GM23338 (cell line): ENCODE measurements at regions not wholly inside any gene's neighbourhood (a gene's known extent, or its start where the extent isn't known, plus 50 kb on each side); places are given as distances from the start of the nearest gene placed in this dataset.

ENCODE experiments used
- ATAC-seq: fragments of 200-7000 bp; cut with Tn5 transposase; 3 replicates; pipeline ENCODE4 v1.9.1; 2020
- DNase-seq: peaks from one replicate; pipeline ENCODE4 v3.0.0-alpha.2; 2015; ENCODE audit warnings: low spot score
- H2AFZ ChIP-seq: fragments of 200-600 bp; sonication (generic); 2 replicates; pipeline ENCODE4 v1.8.0; 2016; ENCODE audit warnings: antibody characterized with exemption, mild to moderate bottlenecking, moderate library complexity
- H3F3A ChIP-seq: fragments of 200-600 bp; sonication (generic); replicated peaks from 2 replicates; pipeline ENCODE4 v1.8.0; 2017; ENCODE audit warnings: antibody characterized with exemption, mixed run types, low read depth
- H3K27ac ChIP-seq: fragments of 200-600 bp; sonication (generic); 2 replicates; pipeline ENCODE4 v1.6.1; 2016; ENCODE audit warnings: low read depth
- H3K27me3 ChIP-seq: fragments of 200-600 bp; sonication (generic); 2 replicates; pipeline ENCODE4 v1.8.0; 2016; ENCODE audit warnings: mild to moderate bottlenecking, mixed run types, moderate library complexity; ENCODE audit not compliant: insufficient read depth
- H3K36me3 ChIP-seq: fragments of 200-600 bp; sonication (generic); 2 replicates; pipeline ENCODE4 v1.8.0; 2016; ENCODE audit warnings: mild to moderate bottlenecking; ENCODE audit not compliant: insufficient read depth
- H3K4me1 ChIP-seq: fragments of 200-600 bp; sonication (generic); 2 replicates; pipeline ENCODE4 v1.8.0; 2016; ENCODE audit warnings: mild to moderate bottlenecking, moderate library complexity; ENCODE audit not compliant: insufficient read depth
- H3K4me2 ChIP-seq: fragments of 200-600 bp; sonication (generic); 2 replicates; pipeline ENCODE4 v1.7.1; 2017; ENCODE audit warnings: mixed run types
- H3K4me3 ChIP-seq: fragments of 200-600 bp; sonication (generic); 2 replicates; pipeline ENCODE4 v1.6.1; 2016; ENCODE audit warnings: mixed run types
- H3K79me2 ChIP-seq: fragments of 200-600 bp; sonication (generic); replicated peaks from 2 replicates; pipeline ENCODE4 v1.8.0; 2017; ENCODE audit warnings: mild to moderate bottlenecking; ENCODE audit not compliant: insufficient read depth
- H3K9me2 ChIP-seq: fragments of 200-600 bp; sonication (generic); 2 replicates; pipeline ENCODE4 v1.8.0; 2017; ENCODE audit not compliant: insufficient read depth
- H4K20me1 ChIP-seq: fragments of 200-600 bp; sonication (generic); replicated peaks from 2 replicates; pipeline ENCODE4 v1.8.0; 2017; ENCODE audit warnings: mild to moderate bottlenecking; ENCODE audit not compliant: insufficient read depth
- H3K27ac Mint-ChIP-seq: 2 replicates; pipeline ENCODE4 v1.8.0; 2020; ENCODE audit warnings: inconsistent platforms, mild to moderate bottlenecking, moderate library complexity, mixed read lengths
- H3K27me3 Mint-ChIP-seq: 3 replicates; pipeline ENCODE4 v1.8.0; 2022; ENCODE audit warnings: low read depth, mild to moderate bottlenecking, moderate library complexity, mixed read lengths, inconsistent platforms; ENCODE audit not compliant: insufficient read depth, poor library complexity
- H3K36me3 Mint-ChIP-seq: 3 replicates; pipeline ENCODE4 v1.8.0; 2021; ENCODE audit warnings: low read depth, mild to moderate bottlenecking, inconsistent platforms, moderate library complexity, mixed read lengths
- H3K4me1 Mint-ChIP-seq: 3 replicates; pipeline ENCODE4 v1.8.0; 2020; ENCODE audit warnings: mild to moderate bottlenecking, inconsistent platforms, mixed read lengths
- H3K4me3 Mint-ChIP-seq: 3 replicates; pipeline ENCODE4 v1.8.0; 2021; ENCODE audit warnings: moderate library complexity, mild to moderate bottlenecking, inconsistent platforms, mixed read lengths
- H3K9me3 Mint-ChIP-seq: 3 replicates; pipeline ENCODE4 v1.8.0; 2020; ENCODE audit warnings: moderate library complexity, mild to moderate bottlenecking, inconsistent platforms, mixed read lengths
- CREB1 ChIP-seq: fragments of 250-450 bp; sonication (Bioruptor Pico); IDR thresholded peaks from 2 replicates; pipeline ENCODE4 v1.5.0; 2020; ENCODE audit warnings: low read depth, mild to moderate bottlenecking, moderate library complexity
- EZH2 ChIP-seq: fragments of 200-600 bp; sonication (generic); IDR thresholded peaks from one replicate; pipeline ENCODE4 v1.8.0; 2017; ENCODE audit warnings: antibody characterized with exemption, mild to moderate bottlenecking, low read depth; ENCODE audit not compliant: unreplicated experiment
- EZH2phosphoT487 ChIP-seq: fragments of 200-600 bp; sonication (generic); IDR thresholded peaks from one replicate; pipeline ENCODE4 v1.8.1; 2018; ENCODE audit warnings: antibody characterized with exemption; ENCODE audit not compliant: unreplicated experiment
- JUNB ChIP-seq: IDR thresholded peaks from one replicate; pipeline ENCODE4 v1.6.1; 2016; ENCODE audit warnings: antibody characterized with exemption; ENCODE audit not compliant: unreplicated experiment
- NANOG ChIP-seq: IDR thresholded peaks from 2 replicates; pipeline ENCODE4 v1.6.1; 2016; ENCODE audit warnings: antibody characterized with exemption, borderline replicate concordance
- POLR2AphosphoS5 ChIP-seq: IDR thresholded peaks from 2 replicates; pipeline ENCODE4 v1.6.1; 2016; ENCODE audit warnings: antibody characterized with exemption, low read depth
- STAT1 ChIP-seq: IDR thresholded peaks from one replicate; pipeline ENCODE4 v1.6.1; 2016; ENCODE audit warnings: antibody characterized with exemption; ENCODE audit not compliant: unreplicated experiment
- ZNF114 ChIP-seq: fragments of 250-450 bp; sonication (Bioruptor Pico); IDR thresholded peaks from 2 replicates; pipeline ENCODE4 v1.5.0; 2020; ENCODE audit warnings: mild to moderate bottlenecking, moderate library complexity
- ZNF331 ChIP-seq: fragments of 250-450 bp; sonication (Bioruptor Pico); IDR thresholded peaks from 2 replicates; pipeline ENCODE4 v1.5.0; 2020; ENCODE audit warnings: low read depth, mild to moderate bottlenecking, moderate library complexity
- TF ChIP-seq, protein P1 (sequence below): fragments of 250-450 bp; sonication (Bioruptor Pico); IDR thresholded peaks from 2 replicates; pipeline ENCODE4 v1.5.0; 2020; ENCODE audit warnings: mild to moderate bottlenecking, moderate library complexity
- TF ChIP-seq, protein P2 (sequence below): IDR thresholded peaks from one replicate; pipeline ENCODE4 v1.6.1; 2018; ENCODE audit warnings: antibody characterized with exemption; ENCODE audit not compliant: unreplicated experiment
- TF ChIP-seq, protein P3 (sequence below): IDR thresholded peaks from 2 replicates; pipeline ENCODE4 v1.6.1; 2016; ENCODE audit warnings: antibody characterized with exemption
- TF ChIP-seq, protein P4 (sequence below), 2 experiments: fragments of 200-600 bp in 1 of 2; sonication (generic) in 1 of 2; conservative IDR thresholded peaks; 2 replicates each; pipeline versions ENCODE4 v1.5.1 to v1.6.1; 2016 to 2017; ENCODE audit warnings: antibody characterized with exemption in 2 of 2, low read depth in 2 of 2, mild to moderate bottlenecking in 2 of 2, moderate library complexity in 1 of 2

DNA sequence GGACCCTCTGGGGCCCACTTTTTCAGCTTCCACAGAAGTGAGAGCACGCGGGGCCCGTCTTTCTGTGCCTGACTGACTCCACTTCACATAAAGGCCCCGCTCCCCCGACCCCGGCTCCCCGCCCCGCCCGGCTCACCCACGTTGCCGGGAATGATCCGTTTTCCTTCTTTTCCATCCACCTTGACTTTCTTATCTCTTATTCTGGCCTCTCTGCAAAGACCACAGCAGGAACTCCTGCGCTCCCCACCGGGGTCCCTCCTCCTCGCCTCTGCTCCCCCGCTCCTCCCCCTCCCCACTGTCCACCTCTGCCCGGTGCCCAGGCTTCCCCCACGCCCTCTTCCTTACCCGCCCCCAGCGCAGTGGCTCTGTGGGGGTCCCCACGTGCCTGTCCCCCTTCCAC is 54.2 kb upstream of the CLDN24 start:
- H4K20me1 ChIP-seq = no peaks in the 10 kb centered on the region
- H3K4me1 ChIP-seq = no peaks in the 10 kb centered on the region
- Mint-ChIP-seq H3K4me1 (no peaks in the 10 kb centered on the region), H3K27ac (no peak overlapping the region), H3K36me3 (peaks cover 30% of the 10 kb centered on the region), H3K27me3 (peaks cover 6% of the 10 kb centered on the region), H3K9me3 (peaks cover 67% of the 10 kb centered on the region), H3K4me3 (no peak overlapping the region)
- H3K27ac ChIP-seq = no peak overlapping the region
- H3K27me3 ChIP-seq = no peaks in the 10 kb centered on the region
- ATAC-seq (no peak), DNase-seq (no peak)
- H2AFZ ChIP-seq = no peak overlapping the region
- H3K36me3 ChIP-seq = no peaks in the 10 kb centered on the region; the same call in 1 of the 2 replicates
- no peak overlapping the region for H3K4me2 ChIP-seq
- H3K4me3 ChIP-seq = no peak overlapping the region
- no peaks in the 10 kb centered on the region for H3F3A ChIP-seq
- TF ChIP-seq NANOG (no peak), EZH2 (no peak), CREB1 (CRISPR knock-in tag) (no peak), JUNB (no peak), EZH2phosphoT487 (no peak), STAT1 (no peak), ZNF114 (CRISPR knock-in tag) (no peak), ZNF331 (CRISPR knock-in tag) (no peak), POLR2AphosphoS5 (no peak)
- TF ChIP-seq, protein P1, sequence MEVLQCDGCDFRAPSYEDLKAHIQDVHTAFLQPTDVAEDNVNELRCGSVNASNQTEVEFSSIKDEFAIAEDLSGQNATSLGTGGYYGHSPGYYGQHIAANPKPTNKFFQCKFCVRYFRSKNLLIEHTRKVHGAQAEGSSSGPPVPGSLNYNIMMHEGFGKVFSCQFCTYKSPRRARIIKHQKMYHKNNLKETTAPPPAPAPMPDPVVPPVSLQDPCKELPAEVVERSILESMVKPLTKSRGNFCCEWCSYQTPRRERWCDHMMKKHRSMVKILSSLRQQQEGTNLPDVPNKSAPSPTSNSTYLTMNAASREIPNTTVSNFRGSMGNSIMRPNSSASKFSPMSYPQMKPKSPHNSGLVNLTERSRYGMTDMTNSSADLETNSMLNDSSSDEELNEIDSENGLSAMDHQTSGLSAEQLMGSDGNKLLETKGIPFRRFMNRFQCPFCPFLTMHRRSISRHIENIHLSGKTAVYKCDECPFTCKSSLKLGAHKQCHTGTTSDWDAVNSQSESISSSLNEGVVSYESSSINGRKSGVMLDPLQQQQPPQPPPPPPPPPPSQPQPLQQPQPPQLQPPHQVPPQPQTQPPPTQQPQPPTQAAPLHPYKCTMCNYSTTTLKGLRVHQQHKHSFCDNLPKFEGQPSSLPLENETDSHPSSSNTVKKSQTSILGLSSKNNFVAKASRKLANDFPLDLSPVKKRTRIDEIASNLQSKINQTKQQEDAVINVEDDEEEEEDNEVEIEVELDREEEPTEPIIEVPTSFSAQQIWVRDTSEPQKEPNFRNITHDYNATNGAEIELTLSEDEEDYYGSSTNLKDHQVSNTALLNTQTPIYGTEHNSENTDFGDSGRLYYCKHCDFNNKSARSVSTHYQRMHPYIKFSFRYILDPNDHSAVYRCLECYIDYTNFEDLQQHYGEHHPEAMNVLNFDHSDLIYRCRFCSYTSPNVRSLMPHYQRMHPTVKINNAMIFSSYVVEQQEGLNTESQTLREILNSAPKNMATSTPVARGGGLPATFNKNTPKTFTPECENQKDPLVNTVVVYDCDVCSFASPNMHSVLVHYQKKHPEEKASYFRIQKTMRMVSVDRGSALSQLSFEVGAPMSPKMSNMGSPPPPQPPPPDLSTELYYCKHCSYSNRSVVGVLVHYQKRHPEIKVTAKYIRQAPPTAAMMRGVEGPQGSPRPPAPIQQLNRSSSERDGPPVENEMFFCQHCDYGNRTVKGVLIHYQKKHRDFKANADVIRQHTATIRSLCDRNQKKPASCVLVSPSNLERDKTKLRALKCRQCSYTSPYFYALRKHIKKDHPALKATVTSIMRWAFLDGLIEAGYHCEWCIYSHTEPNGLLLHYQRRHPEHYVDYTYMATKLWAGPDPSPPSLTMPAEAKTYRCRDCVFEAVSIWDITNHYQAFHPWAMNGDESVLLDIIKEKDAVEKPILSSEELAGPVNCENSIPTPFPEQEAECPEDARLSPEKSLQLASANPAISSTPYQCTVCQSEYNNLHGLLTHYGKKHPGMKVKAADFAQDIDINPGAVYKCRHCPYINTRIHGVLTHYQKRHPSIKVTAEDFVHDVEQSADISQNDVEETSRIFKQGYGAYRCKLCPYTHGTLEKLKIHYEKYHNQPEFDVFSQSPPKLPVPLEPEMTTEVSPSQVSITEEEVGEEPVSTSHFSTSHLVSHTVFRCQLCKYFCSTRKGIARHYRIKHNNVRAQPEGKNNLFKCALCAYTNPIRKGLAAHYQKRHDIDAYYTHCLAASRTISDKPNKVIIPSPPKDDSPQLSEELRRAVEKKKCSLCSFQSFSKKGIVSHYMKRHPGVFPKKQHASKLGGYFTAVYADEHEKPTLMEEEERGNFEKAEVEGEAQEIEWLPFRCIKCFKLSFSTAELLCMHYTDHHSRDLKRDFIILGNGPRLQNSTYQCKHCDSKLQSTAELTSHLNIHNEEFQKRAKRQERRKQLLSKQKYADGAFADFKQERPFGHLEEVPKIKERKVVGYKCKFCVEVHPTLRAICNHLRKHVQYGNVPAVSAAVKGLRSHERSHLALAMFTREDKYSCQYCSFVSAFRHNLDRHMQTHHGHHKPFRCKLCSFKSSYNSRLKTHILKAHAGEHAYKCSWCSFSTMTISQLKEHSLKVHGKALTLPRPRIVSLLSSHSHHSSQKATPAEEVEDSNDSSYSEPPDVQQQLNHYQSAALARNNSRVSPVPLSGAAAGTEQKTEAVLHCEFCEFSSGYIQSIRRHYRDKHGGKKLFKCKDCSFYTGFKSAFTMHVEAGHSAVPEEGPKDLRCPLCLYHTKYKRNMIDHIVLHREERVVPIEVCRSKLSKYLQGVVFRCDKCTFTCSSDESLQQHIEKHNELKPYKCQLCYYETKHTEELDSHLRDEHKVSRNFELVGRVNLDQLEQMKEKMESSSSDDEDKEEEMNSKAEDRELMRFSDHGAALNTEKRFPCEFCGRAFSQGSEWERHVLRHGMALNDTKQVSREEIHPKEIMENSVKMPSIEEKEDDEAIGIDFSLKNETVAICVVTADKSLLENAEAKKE = no peak
- TF ChIP-seq, protein P2, sequence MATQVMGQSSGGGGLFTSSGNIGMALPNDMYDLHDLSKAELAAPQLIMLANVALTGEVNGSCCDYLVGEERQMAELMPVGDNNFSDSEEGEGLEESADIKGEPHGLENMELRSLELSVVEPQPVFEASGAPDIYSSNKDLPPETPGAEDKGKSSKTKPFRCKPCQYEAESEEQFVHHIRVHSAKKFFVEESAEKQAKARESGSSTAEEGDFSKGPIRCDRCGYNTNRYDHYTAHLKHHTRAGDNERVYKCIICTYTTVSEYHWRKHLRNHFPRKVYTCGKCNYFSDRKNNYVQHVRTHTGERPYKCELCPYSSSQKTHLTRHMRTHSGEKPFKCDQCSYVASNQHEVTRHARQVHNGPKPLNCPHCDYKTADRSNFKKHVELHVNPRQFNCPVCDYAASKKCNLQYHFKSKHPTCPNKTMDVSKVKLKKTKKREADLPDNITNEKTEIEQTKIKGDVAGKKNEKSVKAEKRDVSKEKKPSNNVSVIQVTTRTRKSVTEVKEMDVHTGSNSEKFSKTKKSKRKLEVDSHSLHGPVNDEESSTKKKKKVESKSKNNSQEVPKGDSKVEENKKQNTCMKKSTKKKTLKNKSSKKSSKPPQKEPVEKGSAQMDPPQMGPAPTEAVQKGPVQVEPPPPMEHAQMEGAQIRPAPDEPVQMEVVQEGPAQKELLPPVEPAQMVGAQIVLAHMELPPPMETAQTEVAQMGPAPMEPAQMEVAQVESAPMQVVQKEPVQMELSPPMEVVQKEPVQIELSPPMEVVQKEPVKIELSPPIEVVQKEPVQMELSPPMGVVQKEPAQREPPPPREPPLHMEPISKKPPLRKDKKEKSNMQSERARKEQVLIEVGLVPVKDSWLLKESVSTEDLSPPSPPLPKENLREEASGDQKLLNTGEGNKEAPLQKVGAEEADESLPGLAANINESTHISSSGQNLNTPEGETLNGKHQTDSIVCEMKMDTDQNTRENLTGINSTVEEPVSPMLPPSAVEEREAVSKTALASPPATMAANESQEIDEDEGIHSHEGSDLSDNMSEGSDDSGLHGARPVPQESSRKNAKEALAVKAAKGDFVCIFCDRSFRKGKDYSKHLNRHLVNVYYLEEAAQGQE = no peak
- TF ChIP-seq, protein P3, sequence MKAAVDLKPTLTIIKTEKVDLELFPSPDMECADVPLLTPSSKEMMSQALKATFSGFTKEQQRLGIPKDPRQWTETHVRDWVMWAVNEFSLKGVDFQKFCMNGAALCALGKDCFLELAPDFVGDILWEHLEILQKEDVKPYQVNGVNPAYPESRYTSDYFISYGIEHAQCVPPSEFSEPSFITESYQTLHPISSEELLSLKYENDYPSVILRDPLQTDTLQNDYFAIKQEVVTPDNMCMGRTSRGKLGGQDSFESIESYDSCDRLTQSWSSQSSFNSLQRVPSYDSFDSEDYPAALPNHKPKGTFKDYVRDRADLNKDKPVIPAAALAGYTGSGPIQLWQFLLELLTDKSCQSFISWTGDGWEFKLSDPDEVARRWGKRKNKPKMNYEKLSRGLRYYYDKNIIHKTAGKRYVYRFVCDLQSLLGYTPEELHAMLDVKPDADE = no peak
- TF ChIP-seq, protein P4, sequence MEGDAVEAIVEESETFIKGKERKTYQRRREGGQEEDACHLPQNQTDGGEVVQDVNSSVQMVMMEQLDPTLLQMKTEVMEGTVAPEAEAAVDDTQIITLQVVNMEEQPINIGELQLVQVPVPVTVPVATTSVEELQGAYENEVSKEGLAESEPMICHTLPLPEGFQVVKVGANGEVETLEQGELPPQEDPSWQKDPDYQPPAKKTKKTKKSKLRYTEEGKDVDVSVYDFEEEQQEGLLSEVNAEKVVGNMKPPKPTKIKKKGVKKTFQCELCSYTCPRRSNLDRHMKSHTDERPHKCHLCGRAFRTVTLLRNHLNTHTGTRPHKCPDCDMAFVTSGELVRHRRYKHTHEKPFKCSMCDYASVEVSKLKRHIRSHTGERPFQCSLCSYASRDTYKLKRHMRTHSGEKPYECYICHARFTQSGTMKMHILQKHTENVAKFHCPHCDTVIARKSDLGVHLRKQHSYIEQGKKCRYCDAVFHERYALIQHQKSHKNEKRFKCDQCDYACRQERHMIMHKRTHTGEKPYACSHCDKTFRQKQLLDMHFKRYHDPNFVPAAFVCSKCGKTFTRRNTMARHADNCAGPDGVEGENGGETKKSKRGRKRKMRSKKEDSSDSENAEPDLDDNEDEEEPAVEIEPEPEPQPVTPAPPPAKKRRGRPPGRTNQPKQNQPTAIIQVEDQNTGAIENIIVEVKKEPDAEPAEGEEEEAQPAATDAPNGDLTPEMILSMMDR (conservative IDR thresholded peaks at IDR 0.05; ENCODE audit: low read depth in 2 of 2) = no peak
- H3K79me2 ChIP-seq = no peaks in the 10 kb centered on the region
- no peaks in the 10 kb centered on the region for H3K9me2 ChIP-seq
